MCF 10A (cell line): ENCODE measurements at regions not wholly inside any gene's neighbourhood (a gene's known extent, or its start where the extent isn't known, plus 50 kb on each side); places are given as distances from the start of the nearest gene placed in this dataset.

ENCODE experiments used
- BruUV-seq: library from RNA; stranded (reverse); fragments of 400-500 nt; replicated peaks from 2 replicates; lab custom pipeline; 2021; lab: Mats Ljungman, UMichigan
- CTCF ChIA-PET: fragments of 300-600 bp; sonication (Branson Sonifier 250); formaldehyde crosslinking; extraction: SDS; loops from one replicate; lab custom pipeline; 2021; ENCODE audit warnings: antibody characterized with exemption, inconsistent platforms; lab: Yijun Ruan, JAX
- POLR2A ChIA-PET: fragments of 300-600, 350-650 bp; sonication (Branson Sonifier 250); formaldehyde crosslinking; extraction: SDS; loops from one replicate; lab custom pipeline; 2020; ENCODE audit warnings: antibody characterized with exemption, inconsistent platforms; lab: Yijun Ruan, JAX
- DNase-seq: peaks from one replicate; pipeline ENCODE4 v3.0.0-alpha.2; 2018; ENCODE audit not compliant: unreplicated experiment
- H3K27ac Mint-ChIP-seq: one replicate; pipeline ENCODE4 v1.8.0; 2022; ENCODE audit warnings: mild to moderate bottlenecking, low read depth, mixed read lengths; ENCODE audit not compliant: unreplicated experiment
- H3K27me3 Mint-ChIP-seq: one replicate; pipeline ENCODE4 v1.8.0; 2022; ENCODE audit warnings: mixed read lengths; ENCODE audit not compliant: insufficient read depth, unreplicated experiment
- H3K36me3 Mint-ChIP-seq: one replicate; pipeline ENCODE4 v1.8.0; 2022; ENCODE audit warnings: mild to moderate bottlenecking, moderate library complexity, mixed read lengths; ENCODE audit not compliant: insufficient read depth, unreplicated experiment
- H3K4me1 Mint-ChIP-seq: one replicate; pipeline ENCODE4 v1.8.0; 2022; ENCODE audit warnings: mixed read lengths; ENCODE audit not compliant: insufficient read depth, unreplicated experiment
- H3K4me3 Mint-ChIP-seq: one replicate; pipeline ENCODE4 v1.8.0; 2022; ENCODE audit warnings: mild to moderate bottlenecking, moderate library complexity, mixed read lengths; ENCODE audit not compliant: unreplicated experiment
- H3K9me3 Mint-ChIP-seq: one replicate; pipeline ENCODE4 v1.8.0; 2022; ENCODE audit warnings: mixed read lengths; ENCODE audit not compliant: unreplicated experiment
- CTCF ChIP-seq: fragments of 200-600 bp; IDR thresholded peaks from one replicate; pipeline ENCODE4 v1.8.0; 2022; ENCODE audit warnings: antibody characterized with exemption, mild to moderate bottlenecking; ENCODE audit not compliant: unreplicated experiment
- intact Hi-C: fragments of 100-400 bp; cut with micrococcal nuclease; formaldehyde crosslinking; loops from 2 replicates; pipeline ENCODE4 v1.14.1; 2022

DNA sequence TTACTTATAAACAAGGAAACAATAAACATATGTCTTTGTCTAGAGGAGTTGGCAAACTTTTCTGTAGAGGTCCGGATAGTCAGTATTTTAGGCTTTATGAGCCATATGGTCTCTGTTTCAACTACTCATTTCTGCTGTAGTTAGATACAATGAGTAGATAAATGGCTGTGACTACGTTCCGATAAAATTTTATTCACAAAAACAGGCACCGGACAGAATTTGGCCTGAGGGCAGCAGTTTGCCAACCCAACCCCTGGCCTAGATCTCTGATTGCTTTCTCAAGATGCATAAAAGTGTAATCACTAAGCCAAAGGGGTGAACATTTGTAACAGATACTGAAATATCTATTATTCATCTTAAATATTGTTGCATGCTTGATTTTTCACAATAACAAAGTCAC is 123.1 kb upstream of the ESRRG start:
- no peaks in the 10 kb centered on the region for H3K36me3 Mint-ChIP-seq
- intact Hi-C loops, result no loop called here
- H3K27me3 Mint-ChIP-seq, result no peaks in the 10 kb centered on the region
- no peak overlapping the region for H3K27ac Mint-ChIP-seq
- BruUV-seq, result no TSS peak
- POLR2A ChIA-PET, result no interaction called here
- no peaks in the 10 kb centered on the region for H3K9me3 Mint-ChIP-seq
- H3K4me1 Mint-ChIP-seq, result no peaks in the 10 kb centered on the region
- TF ChIP-seq CTCF, result no peak
- CTCF ChIA-PET, result no interaction called here
- no peak for DNase-seq
- H3K4me3 Mint-ChIP-seq, result no peak overlapping the region

GRCh38 chr1:216843409-216843808 is 120.2 kb upstream of the ESRRG start:
- BruUV-seq, result no TSS peak
- CTCF ChIA-PET, result interaction anchor here (0.6 kb wide), 2 partner anchors 13 to 100 kb away, joined by 3 read pairs; no protein-coding TSS in a partner anchor

DNA sequence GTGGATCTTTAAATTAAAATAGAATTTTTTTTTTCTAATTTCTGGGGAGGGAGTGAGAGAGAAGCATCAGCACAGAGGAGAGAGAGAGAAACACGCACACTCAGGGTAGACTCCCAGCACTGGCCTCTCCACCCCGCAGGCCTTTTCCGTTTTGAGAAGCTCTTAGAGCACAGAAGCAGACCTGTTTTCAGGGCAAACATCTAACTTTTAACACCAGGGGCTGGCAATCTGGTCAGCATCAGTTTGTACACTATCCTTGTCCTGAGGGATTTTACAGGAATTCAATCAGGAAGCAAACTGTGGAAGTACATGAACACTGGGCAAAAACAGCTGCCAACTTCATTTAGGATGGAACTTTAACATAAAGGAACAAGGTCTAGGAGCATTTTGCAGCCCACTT is 117.9 kb upstream of the ESRRG start:
- intact Hi-C loops, result no loop called here
- ChIA-PET CTCF (interaction anchor here (0.6 to 1.1 kb wide), 2 partner anchors 16 to 675 kb away, joined by 3 to 4 read pairs; no protein-coding TSS in a partner anchor), POLR2A (no interaction called here)
- Mint-ChIP-seq H3K4me3 (no peak overlapping the region), H3K27me3 (no peaks in the 10 kb centered on the region), H3K36me3 (no peaks in the 10 kb centered on the region), H3K4me1 (no peaks in the 10 kb centered on the region), H3K9me3 (no peaks in the 10 kb centered on the region), H3K27ac (no peak overlapping the region)
- no peak for TF ChIP-seq CTCF
- DNase-seq, result no peak
- BruUV-seq, result no TSS peak

More at GRCh38 chr1:216843409-216843808, 120.2 kb upstream of the ESRRG start:
- Mint-ChIP-seq H3K9me3 (no peaks in the 10 kb centered on the region), H3K4me1 (no peaks in the 10 kb centered on the region), H3K4me3 (no peak overlapping the region), H3K27me3 (no peaks in the 10 kb centered on the region), H3K36me3 (no peaks in the 10 kb centered on the region), H3K27ac (no peak overlapping the region)
- no peak for TF ChIP-seq CTCF
- intact Hi-C loops, result no loop called here
- no peak for DNase-seq
- POLR2A ChIA-PET, result no interaction called here

DNA sequence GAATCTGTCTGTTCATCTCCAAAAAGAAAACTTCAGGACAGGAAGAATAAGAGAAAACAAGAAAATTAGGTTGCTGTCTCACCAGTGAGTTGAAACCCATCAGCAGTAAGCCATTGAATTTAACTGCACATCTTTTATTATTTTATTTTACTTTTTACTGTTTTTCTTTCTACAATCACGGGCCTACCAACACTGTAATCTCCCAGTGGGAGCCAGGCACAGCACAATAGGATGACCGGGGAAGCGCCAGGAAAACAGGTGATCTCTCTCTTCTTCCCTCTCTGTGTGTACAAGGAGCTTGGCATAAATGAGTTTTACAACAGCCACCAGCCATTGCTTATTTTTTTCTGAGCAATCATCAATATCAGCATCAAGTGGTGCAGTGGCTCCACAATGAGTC is 113.1 kb upstream of the ESRRG start:
- H3K36me3 Mint-ChIP-seq, result no peaks in the 10 kb centered on the region
- no peak overlapping the region for H3K27ac Mint-ChIP-seq
- H3K9me3 Mint-ChIP-seq, result no peaks in the 10 kb centered on the region
- no peak overlapping the region for H3K4me3 Mint-ChIP-seq
- intact Hi-C loops, result no loop called here
- no peak for DNase-seq
- POLR2A ChIA-PET, result no interaction called here
- CTCF ChIA-PET, result interaction anchor here (1.0 kb wide), 1 partner anchor 504 kb away, joined by 3 read pairs; no protein-coding TSS in a partner anchor
- no TSS peak for BruUV-seq
- TF ChIP-seq CTCF, result no peak
- no peaks in the 10 kb centered on the region for H3K4me1 Mint-ChIP-seq
- no peaks in the 10 kb centered on the region for H3K27me3 Mint-ChIP-seq
